ENCODE measurements at regions not wholly inside any gene's neighbourhood (a gene's known extent, or its start where the extent isn't known, plus 50 kb on each side); places are given as distances from the start of the nearest gene placed in this dataset.

- no peak for DNase-seq
- no peaks in the 10 kb centered on the region for H3K36me3 ChIP-seq
- H3K4me3 ChIP-seq (ENCODE audit: low read depth, low read length) = no peak overlapping the region
- no peaks in the 10 kb centered on the region for H3K9me3 ChIP-seq
- no peak for TF ChIP-seq CTCF (IDR thresholded peaks at IDR 0.05; ENCODE audit: low read depth, low read length)
- no peaks in the 10 kb centered on the region for H3K4me1 ChIP-seq
- no peaks in the 10 kb centered on the region for H3K27me3 ChIP-seq
Measured at GRCh38 chr2:52717836-52718235, 1049.8 kb upstream of the CHAC2 start.

- no peak overlapping the region for H3K4me3 ChIP-seq (ENCODE audit: low read depth, low read length)
- H3K36me3 ChIP-seq = no peaks in the 10 kb centered on the region
- H3K9me3 ChIP-seq = no peaks in the 10 kb centered on the region
- DNase-seq = no peak
- no peaks in the 10 kb centered on the region for H3K27me3 ChIP-seq
- no peaks in the 10 kb centered on the region for H3K4me1 ChIP-seq
- TF ChIP-seq CTCF (IDR thresholded peaks at IDR 0.05; ENCODE audit: low read depth, low read length) = no peak
Measured at GRCh38 chr2:52710810-52711618, 1056.6 kb upstream of the CHAC2 start.

GRCh38 chr2:52704251-52704650 is 1063.4 kb upstream of the CHAC2 start:
- H3K4me1 ChIP-seq = no peaks in the 10 kb centered on the region
- no peak for TF ChIP-seq CTCF (IDR thresholded peaks at IDR 0.05; ENCODE audit: low read depth, low read length)
- H3K4me3 ChIP-seq (ENCODE audit: low read depth, low read length) = no peak overlapping the region
- H3K9me3 ChIP-seq = no peaks in the 10 kb centered on the region
- no peak for DNase-seq
- H3K27me3 ChIP-seq = no peaks in the 10 kb centered on the region
- no peaks in the 10 kb centered on the region for H3K36me3 ChIP-seq

GRCh38 chr2:52703004-52703403 is 1064.6 kb upstream of the CHAC2 start:
- Histone ChIP-seq H3K36me3 (no peaks in the 10 kb centered on the region), H3K9me3 (no peaks in the 10 kb centered on the region), H3K27me3 (no peaks in the 10 kb centered on the region), H3K4me3 (ENCODE audit: low read depth, low read length) (no peak overlapping the region), H3K4me1 (no peaks in the 10 kb centered on the region)
- no peak for TF ChIP-seq CTCF (IDR thresholded peaks at IDR 0.05; ENCODE audit: low read depth, low read length)
- DNase-seq = no peak

- Histone ChIP-seq H3K27me3 (no peaks in the 10 kb centered on the region), H3K4me1 (no peaks in the 10 kb centered on the region), H3K4me3 (ENCODE audit: low read depth, low read length) (no peak overlapping the region), H3K9me3 (no peaks in the 10 kb centered on the region), H3K36me3 (no peaks in the 10 kb centered on the region)
- no peak for DNase-seq
- no peak for TF ChIP-seq CTCF (IDR thresholded peaks at IDR 0.05; ENCODE audit: low read depth, low read length)
Measured at GRCh38 chr2:52698408-52698807, 1069.2 kb upstream of the CHAC2 start.

GRCh38 chr2:52697690-52698089 is 1069.9 kb upstream of the CHAC2 start:
- DNase-seq = no peak
- no peaks in the 10 kb centered on the region for H3K9me3 ChIP-seq
- H3K27me3 ChIP-seq = no peaks in the 10 kb centered on the region
- no peak for TF ChIP-seq CTCF (IDR thresholded peaks at IDR 0.05; ENCODE audit: low read depth, low read length)
- no peaks in the 10 kb centered on the region for H3K4me1 ChIP-seq
- no peaks in the 10 kb centered on the region for H3K36me3 ChIP-seq
- H3K4me3 ChIP-seq (ENCODE audit: low read depth, low read length) = no peak overlapping the region

Measured in BE2C (cell line).